ENCODE measurements at regions not wholly inside any gene's neighbourhood (a gene's known extent, or its start where the extent isn't known, plus 50 kb on each side); places are given as distances from the start of the nearest gene placed in this dataset.

DNA sequence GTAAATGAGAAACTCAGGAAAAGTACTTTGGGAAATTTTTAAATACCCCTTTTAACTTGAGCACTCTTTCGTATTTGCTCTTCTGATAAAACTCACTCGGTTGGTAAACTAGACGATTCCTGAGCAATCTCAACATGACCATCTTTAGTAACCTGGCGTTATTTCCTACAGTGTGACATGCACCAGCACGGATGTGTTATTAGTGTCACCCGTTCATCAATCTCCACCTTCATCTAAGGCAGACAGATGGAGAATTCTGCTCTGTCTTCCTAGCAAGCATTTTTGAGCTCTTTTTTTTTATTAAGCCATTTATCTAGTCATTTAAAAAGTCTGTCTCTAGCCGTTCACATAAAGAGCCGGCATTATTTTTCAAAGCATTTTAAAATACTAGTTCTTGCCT is 155.2 kb downstream of the DISP1 start:
- H3K4me3 ChIP-seq, result no peak overlapping the region
- no peaks in the 10 kb centered on the region for H3K36me3 ChIP-seq
- H3K4me1 ChIP-seq, result peaks cover 0 to 3% of the 10 kb centered on the region in 2 donors
- no peaks in the 10 kb centered on the region for H3K27me3 ChIP-seq
- TF ChIP-seq CTCF (IDR thresholded peaks at IDR 0.05), result no peak
- no peak overlapping the region for H3K27ac ChIP-seq
- DNase-seq (ENCODE audit: low spot score), result no peak
- no peaks in the 10 kb centered on the region for H3K9me3 ChIP-seq

DNA sequence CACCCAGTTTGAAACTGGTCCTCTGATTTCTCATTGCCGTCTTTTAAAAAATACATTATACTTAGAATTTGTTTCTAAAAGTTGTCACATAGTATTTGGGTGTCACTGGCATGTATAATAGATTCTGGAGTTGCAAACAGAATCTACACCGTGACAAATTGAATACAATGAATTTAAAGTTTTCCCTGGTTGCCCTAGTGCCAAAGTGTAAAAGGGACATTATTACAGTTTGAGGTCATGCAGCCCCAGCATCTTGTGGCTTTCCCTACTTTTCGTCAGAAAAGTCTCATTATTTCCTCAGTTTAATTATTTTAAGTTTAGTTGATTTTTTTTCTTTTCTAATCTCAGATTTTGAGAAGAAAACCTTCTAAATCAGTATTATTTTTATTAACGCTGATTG is 155.9 kb downstream of the DISP1 start:
- no peak for DNase-seq (ENCODE audit: low spot score)
- H3K27me3 ChIP-seq, result no peaks in the 10 kb centered on the region
- peaks cover 0 to 8% of the 10 kb centered on the region in 2 donors for H3K4me1 ChIP-seq
- TF ChIP-seq CTCF (IDR thresholded peaks at IDR 0.05), result no peak
- no peaks in the 10 kb centered on the region for H3K9me3 ChIP-seq
- H3K27ac ChIP-seq, result no peak overlapping the region
- H3K4me3 ChIP-seq, result no peak overlapping the region
- H3K36me3 ChIP-seq, result no peaks in the 10 kb centered on the region

DNA sequence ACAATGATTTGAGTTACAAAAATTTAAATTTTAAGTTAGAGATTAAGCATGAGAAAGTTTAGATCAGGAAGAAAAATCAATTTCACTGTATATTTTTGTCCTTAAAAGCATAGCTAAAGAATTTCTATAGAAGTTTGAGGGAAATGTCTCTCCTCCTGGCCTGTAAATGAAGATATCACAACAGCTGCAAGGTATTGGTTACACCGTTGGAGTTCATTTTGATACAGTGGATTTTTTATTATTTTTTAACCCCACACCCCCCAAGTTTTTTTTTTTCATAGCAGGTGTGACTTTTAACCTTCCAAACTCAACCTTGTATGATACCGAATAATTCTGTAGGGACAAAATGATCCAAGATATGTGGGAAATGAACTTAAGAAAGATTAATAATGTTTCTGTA is 156.3 kb downstream of the DISP1 start:
- H3K4me1 ChIP-seq, result peaks cover 0 to 8% of the 10 kb centered on the region in 2 donors
- H3K27ac ChIP-seq, result no peak overlapping the region
- no peak for DNase-seq (ENCODE audit: low spot score)
- H3K4me3 ChIP-seq, result no peak overlapping the region
- H3K9me3 ChIP-seq, result no peaks in the 10 kb centered on the region
- H3K27me3 ChIP-seq, result no peaks in the 10 kb centered on the region
- no peaks in the 10 kb centered on the region for H3K36me3 ChIP-seq
- TF ChIP-seq CTCF (IDR thresholded peaks at IDR 0.05), result no peak

DNA sequence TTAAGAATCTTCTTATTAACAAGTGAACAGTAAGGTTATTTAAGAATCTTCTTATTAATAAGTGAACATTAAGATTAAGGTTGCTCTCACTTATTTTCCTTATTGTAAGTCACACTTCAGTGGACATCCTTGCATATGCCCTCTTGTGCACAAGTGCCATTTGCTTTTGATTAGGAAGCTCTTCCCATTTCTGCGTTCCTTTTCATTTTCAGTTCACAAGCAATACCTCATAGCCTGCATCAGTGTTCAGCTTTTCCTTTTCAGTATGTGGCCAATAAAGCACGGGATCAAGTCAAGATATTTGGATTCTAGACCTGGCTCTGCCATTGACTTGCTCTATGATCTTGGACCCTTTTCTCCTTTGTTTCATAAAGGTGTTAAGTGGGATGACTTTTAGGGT is 158.7 kb downstream of the DISP1 start:
- peaks cover 0 to 8% of the 10 kb centered on the region in 2 donors for H3K4me1 ChIP-seq
- DNase-seq (ENCODE audit: low spot score), result no peak
- no peak overlapping the region for H3K27ac ChIP-seq
- no peak for TF ChIP-seq CTCF (IDR thresholded peaks at IDR 0.05)
- no peak overlapping the region for H3K4me3 ChIP-seq
- no peaks in the 10 kb centered on the region for H3K36me3 ChIP-seq
- no peaks in the 10 kb centered on the region for H3K27me3 ChIP-seq
- H3K9me3 ChIP-seq, result no peaks in the 10 kb centered on the region

DNA sequence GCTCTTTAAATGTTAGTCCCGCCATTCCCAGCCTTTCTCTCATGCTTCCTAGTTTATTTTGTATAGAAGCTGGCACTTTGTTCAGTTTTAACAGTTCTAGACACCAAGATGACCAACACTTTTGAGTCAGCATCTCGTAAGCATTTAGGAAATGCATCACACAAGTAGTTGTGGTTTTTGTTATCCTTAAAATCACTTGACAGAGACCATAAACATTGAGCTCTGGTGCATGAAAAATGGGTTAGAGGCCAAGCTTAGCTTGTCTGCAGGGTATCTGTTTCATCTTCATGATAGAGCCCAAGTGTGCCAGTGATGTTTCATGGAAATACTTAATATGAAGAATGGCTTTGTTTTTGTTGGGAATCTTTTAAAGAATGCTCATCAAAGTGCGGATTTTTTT is 159.7 kb downstream of the DISP1 start:
- H3K4me1 ChIP-seq, result peaks cover 0 to 8% of the 10 kb centered on the region in 2 donors
- no peak for DNase-seq (ENCODE audit: low spot score)
- H3K27me3 ChIP-seq, result no peaks in the 10 kb centered on the region
- no peaks in the 10 kb centered on the region for H3K9me3 ChIP-seq
- H3K27ac ChIP-seq, result no peak overlapping the region
- no peak for TF ChIP-seq CTCF (IDR thresholded peaks at IDR 0.05)
- no peaks in the 10 kb centered on the region for H3K36me3 ChIP-seq
- no peak overlapping the region for H3K4me3 ChIP-seq

GRCh38 chr1:222975472-222976122 is 160.8 kb downstream of the DISP1 start:
- H3K27ac ChIP-seq, result no peak overlapping the region
- DNase-seq (ENCODE audit: low spot score), result no peak
- H3K36me3 ChIP-seq, result no peaks in the 10 kb centered on the region

More at GRCh38 chr1:222975472-222976122, 160.8 kb downstream of the DISP1 start:
- Histone ChIP-seq H3K4me3 (no peak overlapping the region), H3K9me3 (no peaks in the 10 kb centered on the region), H3K4me1 (peaks cover 0 to 8% of the 10 kb centered on the region in 2 donors), H3K27me3 (no peaks in the 10 kb centered on the region)
- no peak for TF ChIP-seq CTCF (IDR thresholded peaks at IDR 0.05)
